Gastroesophageal sphincter (tissue), 4 donors: ENCODE measurements at regions not wholly inside any gene's neighbourhood (a gene's known extent, or its start where the extent isn't known, plus 50 kb on each side); places are given as distances from the start of the nearest gene placed in this dataset.

Experiments
- ATAC-seq: fragments of 150-250 bp; one replicate; pipeline ENCODE4 v1.9.1; 2016; ENCODE audit warnings: mild to moderate bottlenecking, moderate library complexity
- H3K27ac ChIP-seq, 4 donors: fragments of 200-600 bp; sonication (generic) in 3 of 4; 1 replicate in 3 of 4; 2 replicates in 1 of 4; pipeline ENCODE4 v1.5.1; 2016 to 2019
- H3K27me3 ChIP-seq: fragments of 200-600 bp; sonication (generic); one replicate; pipeline ENCODE4 v1.5.1; 2019
- H3K36me3 ChIP-seq, 2 donors: fragments of 200-600 bp; sonication (generic); one replicate each; pipeline ENCODE4 v1.5.1; 2019; ENCODE audit warnings: control low read depth in 1 of 2
- H3K4me1 ChIP-seq, 3 donors: fragments of 200-600 bp; sonication (generic); 1 replicate in 2 of 3; 2 replicates in 1 of 3; pipeline ENCODE4 v1.5.1; 2016 to 2019; ENCODE audit warnings: control low read depth in 2 of 3
- H3K4me3 ChIP-seq, 2 donors: fragments of 200-600 bp; sonication (generic); one replicate each; pipeline ENCODE4 v1.5.1; 2019; ENCODE audit warnings: mild to moderate bottlenecking in 1 of 2, moderate library complexity in 1 of 2
- H3K9me3 ChIP-seq, 3 donors: fragments of 200-600 bp; sonication (generic); one replicate each; pipeline ENCODE4 v1.5.1; 2017 to 2019; ENCODE audit warnings: control low read depth in 2 of 3
- CTCF ChIP-seq, 4 experiments: fragments of 200-600 bp in 2 of 4; fragments of 450-650 bp in 2 of 4; sonication (generic) in 1 of 4; IDR thresholded peaks; one replicate each; pipeline ENCODE4 v1.5.1; 2017 to 2019; ENCODE audit warnings: antibody characterized with exemption in 4 of 4, mild to moderate bottlenecking in 2 of 4, moderate library complexity in 2 of 4
- EP300 ChIP-seq: sonication (generic); formaldehyde crosslinking; IDR thresholded peaks from one replicate; pipeline ENCODE4 v1.6.1; 2017; ENCODE audit warnings: antibody characterized with exemption, mild to moderate bottlenecking
- POLR2A ChIP-seq, 2 donors: fragments of 450-650 bp; IDR thresholded peaks; one replicate each; pipeline ENCODE4 v1.6.1; 2017; ENCODE audit warnings: antibody characterized with exemption in 2 of 2, mild to moderate bottlenecking in 2 of 2, moderate library complexity in 1 of 2
- POLR2AphosphoS5 ChIP-seq: sonication (generic); formaldehyde crosslinking; IDR thresholded peaks from one replicate; pipeline ENCODE4 v1.6.1; 2017; ENCODE audit warnings: antibody characterized with exemption
- WGBS, 2 donors: methylation state at CpG; one replicate each; pipeline ENCODE4 v1.1.5; 2018; ENCODE audit warnings: low coverage in 1 of 2; 5-methylcytosine and 5-hydroxymethylcytosine counted together

- Histone ChIP-seq H3K9me3 (no peaks in the 10 kb centered on the region), H3K4me1 (no peaks in the 10 kb centered on the region), H3K27ac (no peak overlapping the region), H3K27me3 (peaks cover 7% of the 10 kb centered on the region), H3K4me3 (no peak overlapping the region), H3K36me3 (no peaks in the 10 kb centered on the region)
- ATAC-seq, result no peak
- TF ChIP-seq CTCF (IDR thresholded peaks at IDR 0.05) (no peak), POLR2AphosphoS5 (no peak), POLR2A (IDR thresholded peaks at IDR 0.05) (no peak), EP300 (no peak)
- 85 to 95% methylated on average over 8 of the region's 8 CpGs for WGBS, 2 donors
Measured at GRCh38 chr14:23899788-23900187, 53.8 kb upstream of the DHRS4 start.

- no peaks in the 10 kb centered on the region for H3K36me3 ChIP-seq
- no peaks in the 10 kb centered on the region for H3K4me1 ChIP-seq
- H3K27me3 ChIP-seq, result peaks cover 11% of the 10 kb centered on the region
- 64 to 72% methylated on average over 4 of the region's 4 CpGs for WGBS, 2 donors
- no peak overlapping the region for H3K27ac ChIP-seq
- no peaks in the 10 kb centered on the region for H3K9me3 ChIP-seq
- TF ChIP-seq POLR2AphosphoS5 (no peak), POLR2A (IDR thresholded peaks at IDR 0.05) (no peak), EP300 (no peak), CTCF (IDR thresholded peaks at IDR 0.05) (no peak)
- ATAC-seq, result no peak
- no peak overlapping the region for H3K4me3 ChIP-seq
Measured at GRCh38 chr14:23903442-23903841, 50.1 kb upstream of the DHRS4 start.
